NCI-H146 treated with DMSO at 0.1 percent for 48 hours (cell line): ENCODE measurements at regions not wholly inside any gene's neighbourhood (a gene's known extent, or its start where the extent isn't known, plus 50 kb on each side); places are given as distances from the start of the nearest gene placed in this dataset.

Experiments
- DNase-seq: peaks from one replicate; lab custom pipeline; 2025; ENCODE audit not compliant: unreplicated experiment; lab: John Stamatoyannopoulos, UW

- DNase-seq: no peak
Measured at GRCh38 chr11:10641912-10642697, 51.5 kb downstream of the IRAG1 start.

GRCh38 chr11:10641177-10641911 is 52.2 kb downstream of the IRAG1 start:
- DNase-seq: no peak

GRCh38 chr11:10640308-10640707 is 53.2 kb downstream of the IRAG1 start:
- no peak for DNase-seq

GRCh38 chr11:10639350-10639749 is 54.2 kb downstream of the IRAG1 start:
- no peak for DNase-seq

GRCh38 chr11:10638316-10638925 is 55.1 kb downstream of the IRAG1 start:
- DNase-seq: no peak

GRCh38 chr11:10637731-10638151 is 55.8 kb downstream of the IRAG1 start:
- no peak for DNase-seq

- DNase-seq: no peak
Measured at GRCh38 chr11:10634407-10634806, 59.1 kb downstream of the IRAG1 start.

- peak; percentile 60 for DNase-seq
Measured at GRCh38 chr11:10633261-10633660, 60.3 kb downstream of the IRAG1 start.

- DNase-seq: no peak
Measured at GRCh38 chr11:10632483-10632882, 61.1 kb downstream of the IRAG1 start.

- DNase-seq: no peak
Measured at GRCh38 chr11:10631761-10632160, 61.8 kb downstream of the IRAG1 start.

- no peak for DNase-seq
Measured at GRCh38 chr11:10629411-10630002, 61.0 kb upstream of the LYVE1 start.

- no peak for DNase-seq
Measured at GRCh38 chr11:10628508-10629236, 60.2 kb upstream of the LYVE1 start.

- no peak for DNase-seq
Measured at GRCh38 chr11:10627816-10628215, 59.4 kb upstream of the LYVE1 start.

GRCh38 chr11:10627291-10627690 is 58.8 kb upstream of the LYVE1 start:
- no peak for DNase-seq

- DNase-seq: no peak
Measured at GRCh38 chr11:10625982-10626311, 57.5 kb upstream of the LYVE1 start.

GRCh38 chr11:10625281-10625981 is 57.0 kb upstream of the LYVE1 start:
- DNase-seq: no peak

GRCh38 chr11:10623797-10624761 is 55.6 kb upstream of the LYVE1 start:
- peak; percentile 21 for DNase-seq

- no peak for DNase-seq
Measured at GRCh38 chr11:10622957-10623791, 54.7 kb upstream of the LYVE1 start.
